ENCODE measurements at regions not wholly inside any gene's neighbourhood (a gene's known extent, or its start where the extent isn't known, plus 50 kb on each side); places are given as distances from the start of the nearest gene placed in this dataset.

DNA sequence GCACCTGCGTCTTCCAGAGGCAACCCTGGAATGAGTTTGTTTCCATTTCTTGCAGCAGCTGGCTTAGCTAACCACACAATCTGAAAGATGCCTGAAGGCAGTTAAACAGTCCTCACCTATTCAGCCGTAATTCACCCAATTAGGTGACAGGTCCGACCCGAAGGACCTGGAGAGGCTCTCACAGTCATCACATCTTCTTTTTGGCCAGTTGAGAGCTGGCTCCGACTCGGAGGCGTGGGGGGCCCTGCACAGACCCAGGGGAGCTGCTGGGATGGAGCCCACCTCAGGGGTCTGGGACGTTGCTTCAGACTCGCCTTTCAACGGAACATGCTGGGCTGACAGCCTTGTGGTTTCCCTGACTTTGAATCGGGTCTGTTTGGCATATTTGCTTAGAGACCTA, 187.3 kb downstream of the RTP5 start:
- TF ChIP-seq EP300 (IDR thresholded peaks at IDR 0.05) (no peak), POLR2A (IDR thresholded peaks at IDR 0.05) (no peak)
- TF ChIP-seq, protein P1, sequence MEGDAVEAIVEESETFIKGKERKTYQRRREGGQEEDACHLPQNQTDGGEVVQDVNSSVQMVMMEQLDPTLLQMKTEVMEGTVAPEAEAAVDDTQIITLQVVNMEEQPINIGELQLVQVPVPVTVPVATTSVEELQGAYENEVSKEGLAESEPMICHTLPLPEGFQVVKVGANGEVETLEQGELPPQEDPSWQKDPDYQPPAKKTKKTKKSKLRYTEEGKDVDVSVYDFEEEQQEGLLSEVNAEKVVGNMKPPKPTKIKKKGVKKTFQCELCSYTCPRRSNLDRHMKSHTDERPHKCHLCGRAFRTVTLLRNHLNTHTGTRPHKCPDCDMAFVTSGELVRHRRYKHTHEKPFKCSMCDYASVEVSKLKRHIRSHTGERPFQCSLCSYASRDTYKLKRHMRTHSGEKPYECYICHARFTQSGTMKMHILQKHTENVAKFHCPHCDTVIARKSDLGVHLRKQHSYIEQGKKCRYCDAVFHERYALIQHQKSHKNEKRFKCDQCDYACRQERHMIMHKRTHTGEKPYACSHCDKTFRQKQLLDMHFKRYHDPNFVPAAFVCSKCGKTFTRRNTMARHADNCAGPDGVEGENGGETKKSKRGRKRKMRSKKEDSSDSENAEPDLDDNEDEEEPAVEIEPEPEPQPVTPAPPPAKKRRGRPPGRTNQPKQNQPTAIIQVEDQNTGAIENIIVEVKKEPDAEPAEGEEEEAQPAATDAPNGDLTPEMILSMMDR (IDR thresholded peaks at IDR 0.05) = no peak

All from gastroesophageal sphincter (tissue), 3 donors.